HepG2 (cell line): ENCODE measurements at regions not wholly inside any gene's neighbourhood (a gene's known extent, or its start where the extent isn't known, plus 50 kb on each side); places are given as distances from the start of the nearest gene placed in this dataset.

ENCODE experiments used
- ATAC-seq: fragments of 200-7000 bp; cut with Tn5 transposase; 3 replicates; pipeline ENCODE4 v1.9.1; 2020; ENCODE audit warnings: mild to moderate bottlenecking, moderate library complexity
- BruUV-seq: library from RNA; stranded (reverse); fragments of 400-500 nt; replicated peaks from 2 replicates; lab custom pipeline; 2021; lab: Mats Ljungman, UMichigan
- CTCF ChIA-PET: fragments of 300-600 bp; formaldehyde crosslinking; extraction: SDS; loops from one replicate; lab custom pipeline; 2021; ENCODE audit warnings: low total read pairs, inconsistent platforms, low intra/inter-chr PET ratio; lab: Yijun Ruan, JAX
- POLR2A ChIA-PET: fragments of 350-600 bp; sonication (Branson Sonifier 250); formaldehyde crosslinking; loops from one replicate; lab custom pipeline; 2020; ENCODE audit warnings: antibody characterized with exemption, inconsistent platforms; lab: Yijun Ruan, JAX
- DNase-seq: peaks from one replicate; pipeline ENCODE4 v3.0.0-alpha.2; 2015; ENCODE audit warnings: low spot score
- FAIRE-seq: peaks from 3 replicates; lab custom pipeline; 2011; peaks lifted over from hg19 to GRCh38; lab: Jason Lieb, UNC
- H2AFZ ChIP-seq: one replicate; pipeline ENCODE4 v1.6.1; 2011; ENCODE audit warnings: low read length, inconsistent platforms
- H3K27ac ChIP-seq: fragments of 300-600 bp; 3 replicates; pipeline ENCODE4 v1.8.0; 2011; ENCODE audit warnings: mixed run types, mild to moderate bottlenecking, mixed read lengths, low read length, inconsistent platforms; ENCODE audit not compliant: insufficient read depth; ENCODE audit errors: extremely low read length
- H3K27me3 ChIP-seq, 2 experiments: fragments of 200-600 bp in 1 of 2; 2 replicates in 1 of 2; 3 replicates in 1 of 2; pipeline versions ENCODE4 v1.6.0 to v1.8.0; 2011; ENCODE audit warnings: low read length in 2 of 2, mild to moderate bottlenecking in 2 of 2, moderate library complexity in 2 of 2, inconsistent platforms in 1 of 2; ENCODE audit not compliant: insufficient read depth in 2 of 2, control insufficient read depth in 1 of 2
- H3K36me3 ChIP-seq, 2 experiments: fragments of 200-600 bp in 1 of 2; replicated peaks in 1 of 2; 2 replicates in 1 of 2; 3 replicates in 1 of 2; pipeline versions ENCODE4 v1.5.1 to v1.8.0; 2011; ENCODE audit warnings: low read length in 2 of 2, inconsistent platforms in 1 of 2; ENCODE audit not compliant: insufficient read depth in 2 of 2, control insufficient read depth in 1 of 2
- H3K4me1 ChIP-seq: 2 replicates; pipeline ENCODE4 v1.5.1; 2012; ENCODE audit warnings: low read length, inconsistent platforms; ENCODE audit not compliant: insufficient read depth
- H3K4me2 ChIP-seq: 2 replicates; pipeline ENCODE4 v1.6.0; 2011; ENCODE audit warnings: low read depth, low read length, inconsistent platforms
- H3K4me3 ChIP-seq, 3 experiments: fragments of 200-600 bp in 1 of 3; sonication (generic), shearing (Covaris generic) in 1 of 3; replicated peaks in 1 of 3; 2 replicates each; pipeline ENCODE4 v1.5.1; 2011 to 2016; ENCODE audit warnings: low read length in 3 of 3, inconsistent platforms in 2 of 3, low read depth in 2 of 3, mild to moderate bottlenecking in 2 of 3, control low read depth in 1 of 3, mixed read lengths in 1 of 3; ENCODE audit not compliant: insufficient read depth in 1 of 3
- H3K79me2 ChIP-seq: one replicate; pipeline ENCODE4 v1.6.1; 2011; ENCODE audit warnings: low read length, inconsistent platforms; ENCODE audit not compliant: insufficient read depth
- H3K9ac ChIP-seq: 2 replicates; pipeline ENCODE4 v1.6.0; 2011; ENCODE audit warnings: mild to moderate bottlenecking, low read depth, low read length, inconsistent platforms; ENCODE audit not compliant: insufficient read depth
- H3K9me3 ChIP-seq: 2 replicates; pipeline ENCODE4 v1.5.1; 2012; ENCODE audit warnings: mild to moderate bottlenecking, low read length
- H4K20me1 ChIP-seq: 2 replicates; pipeline ENCODE4 v1.6.0; 2011; ENCODE audit warnings: inconsistent platforms, mild to moderate bottlenecking, low read length, moderate library complexity; ENCODE audit not compliant: insufficient read depth
- ELF1 ChIP-seq: sonication (generic); formaldehyde crosslinking; IDR thresholded peaks from 2 replicates; pipeline ENCODE4 v1.4.0; 2020; ENCODE audit warnings: missing genetic modification reagents
- HBP1 ChIP-seq: IDR thresholded peaks from 2 replicates; pipeline ENCODE4 v1.6.1; 2016; ENCODE audit warnings: low read depth, control low read depth
- HNF1B ChIP-seq: sonication (generic); formaldehyde crosslinking; IDR thresholded peaks from 2 replicates; pipeline ENCODE4 v1.5.1; 2020; ENCODE audit warnings: mild to moderate bottlenecking, moderate library complexity, missing genetic modification reagents
- JDP2 ChIP-seq: sonication (generic); formaldehyde crosslinking; IDR thresholded peaks from 2 replicates; pipeline ENCODE4 v1.8.1; 2022; ENCODE audit warnings: missing genetic modification reagents, borderline replicate concordance
- RBM39 ChIP-seq: fragments of 200-400 bp; formaldehyde crosslinking; IDR thresholded peaks from one replicate; pipeline ENCODE4 v1.6.1; 2018; ENCODE audit warnings: antibody characterized with exemption, mild to moderate bottlenecking, low read depth, low read length; ENCODE audit not compliant: poor library complexity, severe bottlenecking
- SMARCE1 ChIP-seq: fragments of 450-650 bp; IDR thresholded peaks from 2 replicates; pipeline ENCODE4 v1.6.1; 2017; ENCODE audit warnings: borderline replicate concordance
- U2AF1 ChIP-seq: fragments of 200-400 bp; formaldehyde crosslinking; optimal IDR thresholded peaks from 2 replicates; pipeline ENCODE3; 2017; ENCODE audit warnings: mild to moderate bottlenecking, low read depth, low read length
- ZFP37 ChIP-seq: sonication (generic); formaldehyde crosslinking; IDR thresholded peaks from 2 replicates; pipeline ENCODE4 v1.4.0; 2020; ENCODE audit warnings: missing genetic modification reagents, borderline replicate concordance
- ZNF362 ChIP-seq: sonication (generic); formaldehyde crosslinking; IDR thresholded peaks from 2 replicates; pipeline ENCODE4 v1.4.0; 2020; ENCODE audit warnings: missing genetic modification reagents, mild to moderate bottlenecking, borderline replicate concordance
- WGBS: methylation state at CpG from one replicate; pipeline ENCODE4 v1.1.6; 2017; ENCODE audit warnings: low lambda C conversion rate; 5-methylcytosine and 5-hydroxymethylcytosine counted together
- in situ Hi-C: cut with HindIII; loops from 2 replicates; pipeline ENCODE4 v1.10.0; 2017; ENCODE audit warnings: low pct_unique_long_range_greater_than_20kb; ENCODE audit not compliant: extremely low pct_ligation_motif_present
- intact Hi-C: fragments of 100-400 bp; cut with micrococcal nuclease; formaldehyde crosslinking; loops from one replicate; pipeline ENCODE4 v1.10.0; 2022; ENCODE audit not compliant: unreplicated experiment

GRCh38 chr3:174598885-174599439, 260.2 kb upstream of the NAALADL2 start:
- intact Hi-C loops (no loop called here), in situ Hi-C loops (no loop called here)
- no peak for FAIRE-seq
- WGBS, result 7% methylated on average over 4 of the region's 4 CpGs
- Histone ChIP-seq H4K20me1 (no peaks in the 10 kb centered on the region), H3K9ac (no peak overlapping the region), H3K4me1 (no peaks in the 10 kb centered on the region), H3K27ac (no peak overlapping the region), H3K79me2 (no peaks in the 10 kb centered on the region), H3K36me3 (no peaks in the 10 kb centered on the region), H3K27me3 (no peaks in the 10 kb centered on the region), H3K4me2 (no peak overlapping the region), H3K9me3 (no peaks in the 10 kb centered on the region; the same call in 1 of the 2 replicates), H2AFZ (no peak overlapping the region), H3K4me3 (no peak overlapping the region)
- ChIA-PET POLR2A (no interaction called here), CTCF (no interaction called here)
- ATAC-seq, result no peak
- TF ChIP-seq JDP2 (CRISPR knock-in tag) (no peak), HBP1 (CRISPR knock-in tag) (no peak), ELF1 (CRISPR knock-in tag) (no peak), U2AF1 (no peak), SMARCE1 (no peak), RBM39 (no peak), ZNF362 (CRISPR knock-in tag) (no peak), ZFP37 (CRISPR knock-in tag) (no peak), HNF1B (CRISPR knock-in tag) (no peak)
- no peak for DNase-seq
- no TSS peak for BruUV-seq
